Fibroblast of skin of scalp (primary cell): ENCODE measurements at regions not wholly inside any gene's neighbourhood (a gene's known extent, or its start where the extent isn't known, plus 50 kb on each side); places are given as distances from the start of the nearest gene placed in this dataset.

Experiments used
- DNase-seq: peaks from one replicate; pipeline ENCODE4 v3.0.0-alpha.2; 2013

GRCh38 chr15:91562698-91563097 lies 290.8 kb upstream of the SLCO3A1 start:
- DNase-seq, result no peak

GRCh38 chr15:91564631-91565030 lies 288.9 kb upstream of the SLCO3A1 start:
- no peak for DNase-seq

DNA sequence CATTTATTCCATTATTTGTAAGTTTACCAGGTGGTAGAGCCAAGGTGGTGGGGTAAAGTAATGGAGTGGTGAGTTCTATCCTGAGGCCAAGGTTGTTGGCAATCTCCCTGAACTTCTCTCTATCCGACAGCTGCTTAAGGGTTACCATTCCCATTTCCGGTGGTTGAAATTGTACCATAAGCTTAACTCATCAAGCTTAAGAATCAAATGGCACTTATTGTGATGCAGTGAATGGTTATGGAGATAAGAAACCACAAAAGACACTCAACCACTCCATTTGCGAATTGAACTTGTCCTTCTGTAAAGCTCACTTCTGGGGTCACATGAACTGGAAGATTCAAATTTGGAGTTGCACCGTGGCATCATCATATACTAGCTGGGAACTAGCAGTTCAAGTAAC lies 287.4 kb upstream of the SLCO3A1 start:
- DNase-seq, result no peak

GRCh38 chr15:91568036-91568435 lies 285.5 kb upstream of the SLCO3A1 start:
- DNase-seq, result no peak

- DNase-seq, result peak; percentile 44
Observed at GRCh38 chr15:91572110-91572509, 281.4 kb upstream of the SLCO3A1 start.

- DNase-seq, result no peak
Observed at GRCh38 chr15:91576096-91576495, 277.4 kb upstream of the SLCO3A1 start.

GRCh38 chr15:91578511-91578910 lies 275.0 kb upstream of the SLCO3A1 start:
- no peak for DNase-seq

GRCh38 chr15:91584895-91585294 lies 268.6 kb upstream of the SLCO3A1 start:
- no peak for DNase-seq

- DNase-seq, result no peak
Observed at GRCh38 chr15:91586560-91586959, 266.9 kb upstream of the SLCO3A1 start.

GRCh38 chr15:91589360-91589759 lies 264.1 kb upstream of the SLCO3A1 start:
- no peak for DNase-seq

DNA sequence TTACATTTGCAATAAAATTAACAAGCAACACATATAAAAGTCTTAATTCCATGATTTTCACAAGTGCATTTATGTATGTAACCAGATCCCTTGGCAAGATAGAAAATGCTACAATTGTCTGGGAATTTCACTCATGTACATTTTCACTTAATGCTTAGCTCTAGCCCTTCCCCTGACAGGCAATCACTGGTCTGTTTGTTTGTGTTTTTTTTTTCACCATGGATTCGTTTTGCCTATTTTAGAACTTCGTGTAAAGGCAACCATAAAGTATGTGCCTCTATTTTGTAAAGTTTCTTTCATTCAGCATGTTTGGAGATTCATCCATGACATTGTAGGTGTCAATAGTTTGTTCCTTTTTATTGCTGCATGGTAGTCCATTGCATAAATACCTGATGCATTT lies 260.9 kb upstream of the SLCO3A1 start:
- no peak for DNase-seq

GRCh38 chr15:91593067-91593466 lies 260.4 kb upstream of the SLCO3A1 start:
- peak; percentile 21 for DNase-seq

- no peak for DNase-seq
Observed at GRCh38 chr15:91593653-91594052, 259.9 kb upstream of the SLCO3A1 start.

DNA sequence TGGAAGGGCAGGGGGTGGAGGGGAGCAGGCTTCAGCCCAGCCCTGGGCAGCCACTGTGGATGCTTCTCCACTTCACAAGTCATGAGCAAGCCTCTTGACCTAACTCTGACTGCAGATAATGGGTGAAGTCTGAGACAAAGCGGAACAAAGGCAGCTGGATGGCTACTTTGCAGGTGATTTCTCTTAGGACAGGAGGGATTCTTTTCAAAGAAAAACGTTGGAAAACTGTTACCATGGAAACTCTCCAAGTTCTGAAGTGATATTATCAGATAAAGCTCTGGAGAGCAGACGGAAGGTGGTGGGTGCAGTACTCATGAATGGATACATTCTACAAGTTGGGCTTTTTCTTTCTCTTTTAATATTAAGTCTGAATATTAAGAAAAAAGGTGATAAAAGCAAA lies 254.2 kb upstream of the SLCO3A1 start:
- no peak for DNase-seq

GRCh38 chr15:91603384-91604080 lies 250.0 kb upstream of the SLCO3A1 start:
- no peak for DNase-seq

DNA sequence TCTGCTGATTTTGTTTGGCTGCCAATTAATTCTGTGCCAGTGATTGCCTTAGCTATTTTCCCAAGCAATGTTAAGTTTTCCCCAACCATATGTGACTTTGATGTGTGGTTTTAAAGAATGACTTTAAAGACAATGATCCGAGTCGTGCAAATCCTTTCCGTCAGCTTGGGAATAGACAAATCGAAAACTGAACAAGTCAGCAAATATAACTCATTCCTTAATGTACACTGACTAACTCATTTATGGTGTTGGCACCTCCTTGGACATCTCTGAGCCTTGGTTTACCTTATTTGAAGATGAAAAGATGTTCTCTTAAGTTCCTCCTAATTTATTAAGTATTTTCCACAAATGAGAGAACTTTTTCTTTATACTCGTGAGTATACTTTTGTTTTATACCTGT lies 249.4 kb upstream of the SLCO3A1 start:
- no peak for DNase-seq

GRCh38 chr15:91605576-91605975 lies 247.9 kb upstream of the SLCO3A1 start:
- no peak for DNase-seq

DNA sequence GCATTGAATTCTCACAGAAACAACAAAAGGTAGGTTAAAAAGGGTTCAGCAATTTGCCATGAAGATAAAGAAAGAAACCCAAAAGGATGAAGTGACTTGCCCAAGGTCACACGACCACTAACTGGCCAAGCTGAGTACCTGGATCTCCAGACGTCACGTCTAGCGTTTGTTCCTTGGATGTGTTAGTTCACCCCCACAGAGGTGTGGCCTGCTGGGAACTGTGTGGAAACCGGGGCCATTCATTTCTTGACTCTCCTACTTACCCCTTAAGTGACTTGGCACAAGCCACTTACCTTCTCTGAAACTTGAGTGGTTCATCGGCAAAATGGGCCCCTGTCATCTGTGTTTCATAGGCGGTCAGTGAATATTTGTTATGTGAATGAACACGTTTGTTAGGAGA lies 244.3 kb upstream of the SLCO3A1 start:
- DNase-seq, result no peak

DNA sequence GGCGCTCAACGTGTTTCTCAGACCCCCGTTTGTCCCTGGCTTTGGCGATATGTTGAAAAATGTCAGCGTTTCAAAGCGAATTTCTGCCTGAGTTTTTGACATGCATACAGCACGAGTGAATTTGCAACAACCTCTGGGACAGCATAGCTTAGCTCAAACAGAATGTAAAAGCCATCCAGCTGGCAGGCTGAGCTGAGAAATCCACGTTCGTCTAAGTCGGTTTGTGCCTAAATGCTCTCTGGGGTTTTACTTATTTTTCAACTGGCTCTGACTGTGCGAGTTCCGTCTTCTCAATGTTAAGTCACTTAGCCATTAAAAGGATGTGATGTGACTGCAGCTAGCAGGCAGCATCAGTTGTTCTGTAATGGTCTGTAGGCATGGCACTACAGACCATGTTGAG lies 243.5 kb upstream of the SLCO3A1 start:
- DNase-seq, result no peak

DNA sequence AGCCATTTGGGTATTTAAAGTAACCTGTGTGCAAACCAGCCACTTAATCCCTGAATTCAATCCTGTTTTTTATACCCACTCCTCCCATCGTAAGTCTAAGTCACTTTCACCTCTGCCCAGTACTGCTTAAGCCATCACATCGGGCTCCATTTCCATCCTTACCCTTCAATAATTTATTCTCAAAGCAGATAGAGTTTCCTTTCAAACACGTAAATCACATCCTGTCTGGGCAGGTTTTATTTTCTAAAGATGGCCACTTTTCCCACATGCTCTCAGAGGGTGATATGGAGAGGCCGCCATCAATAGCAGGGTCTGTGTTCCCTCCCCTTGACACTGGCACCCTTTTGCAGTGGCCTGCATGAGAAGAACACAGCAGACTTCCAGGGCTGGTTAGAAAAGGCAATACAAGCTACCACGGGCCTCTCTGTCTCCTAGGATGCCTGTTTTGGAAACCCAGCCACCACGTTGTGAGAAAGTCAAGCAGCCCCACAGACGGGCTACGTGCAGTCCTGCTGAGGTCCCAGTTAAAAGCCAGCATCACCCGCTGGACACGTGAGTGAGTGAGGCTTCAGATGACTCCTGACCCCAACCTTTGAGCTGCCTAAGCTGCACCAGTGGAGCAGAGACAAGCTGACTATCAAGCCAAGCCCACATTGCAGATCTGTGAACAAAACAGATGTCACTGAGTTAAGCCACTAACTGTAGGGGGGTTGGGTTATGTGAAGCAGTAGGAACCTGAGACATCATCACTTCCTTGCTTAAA lies 241.8 kb upstream of the SLCO3A1 start:
- no peak for DNase-seq

GRCh38 chr15:91620229-91620628 lies 233.3 kb upstream of the SLCO3A1 start:
- no peak for DNase-seq

DNA sequence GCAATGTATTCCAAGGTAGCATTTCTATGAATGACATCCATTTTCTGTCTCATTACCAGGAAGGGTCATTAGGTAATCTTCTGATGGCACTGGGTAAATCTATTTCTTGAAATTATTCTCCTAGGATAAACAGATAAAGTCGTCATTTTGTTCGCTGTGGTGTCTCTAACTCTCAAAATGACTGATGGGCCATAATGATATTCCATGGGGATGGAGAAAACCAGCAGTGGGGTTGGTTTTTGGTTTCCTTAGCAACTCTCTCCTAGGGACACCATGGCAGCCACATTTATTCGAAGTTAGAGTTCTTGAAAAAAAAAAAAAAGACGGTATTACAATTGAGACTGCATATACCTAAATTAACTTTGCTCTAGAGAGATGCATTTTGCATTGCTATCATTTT lies 231.3 kb upstream of the SLCO3A1 start:
- DNase-seq, result no peak

- no peak for DNase-seq
Observed at GRCh38 chr15:91622711-91623342, 230.7 kb upstream of the SLCO3A1 start.
